ENCODE measurements at regions not wholly inside any gene's neighbourhood (a gene's known extent, or its start where the extent isn't known, plus 50 kb on each side); places are given as distances from the start of the nearest gene placed in this dataset.

DNA sequence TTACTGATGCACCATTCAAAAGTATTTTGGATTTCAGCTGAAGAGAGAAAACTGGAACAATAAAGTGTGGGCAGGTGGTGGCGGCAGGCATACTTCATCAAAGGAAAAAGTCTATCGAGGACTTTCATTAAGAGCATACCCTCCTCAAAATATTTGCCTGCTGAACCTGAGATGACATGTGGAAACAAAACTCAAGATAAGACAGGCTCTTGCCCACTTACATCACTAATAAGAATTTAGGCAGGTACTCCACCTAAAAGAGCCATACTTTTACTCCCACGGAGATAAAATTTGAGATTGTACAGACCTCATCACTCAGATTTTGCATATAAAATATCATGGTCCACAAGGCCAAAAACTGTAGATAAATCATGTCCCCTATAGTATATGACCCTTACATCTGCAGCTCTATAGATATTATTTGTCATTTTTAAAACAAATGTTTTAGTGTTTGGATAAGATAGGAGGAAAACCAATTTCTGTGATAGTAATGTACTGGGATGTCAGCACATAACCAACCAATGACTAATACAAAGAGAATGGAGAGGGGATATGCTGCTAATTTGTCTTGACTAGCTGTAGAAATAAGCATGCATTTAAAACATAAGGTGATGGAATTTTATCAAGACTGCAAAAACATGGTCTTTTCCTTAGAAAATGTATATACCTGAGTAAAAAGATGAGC is 730.6 kb upstream of the ZNF608 start:
- no peak for TF ChIP-seq CTCF (CRISPR knock-in tag; IDR thresholded peaks at IDR 0.05)
- no peak for TF ChIP-seq KLF15 (CRISPR knock-in tag; IDR thresholded peaks at IDR 0.05; ENCODE audit: borderline replicate concordance)
- TF ChIP-seq ZZZ3 (CRISPR knock-in tag; IDR thresholded peaks at IDR 0.05; ENCODE audit: borderline replicate concordance), result no peak
- no peak for TF ChIP-seq MTF1 (CRISPR knock-in tag; IDR thresholded peaks at IDR 0.05)

All from HepG2 (cell line).